K562 (cell line): ENCODE measurements at regions not wholly inside any gene's neighbourhood (a gene's known extent, or its start where the extent isn't known, plus 50 kb on each side); places are given as distances from the start of the nearest gene placed in this dataset.
A peak's percentile ranks its signal among the peaks of the same experiment; 100 is the strongest.

Experiments
- ADNP ChIP-seq: fragments of 200-800 bp; sonication (Bioruptor generic); IDR thresholded peaks from 2 replicates; pipeline ENCODE4 v1.6.1; 2016; ENCODE audit warnings: missing genetic modification characterization, missing compliant biosample characterization
- GATAD2A ChIP-seq: fragments of 450-650 bp; IDR thresholded peaks from 2 replicates; pipeline ENCODE4 v1.6.1; 2017
- MAFK ChIP-seq: IDR thresholded peaks from 2 replicates; pipeline ENCODE4 v1.6.1; 2011; ENCODE audit warnings: low read length, improper control_type of control experiment
- MBD2 ChIP-seq: sonication (generic); IDR thresholded peaks from 2 replicates; pipeline ENCODE4 v1.6.1; 2016; ENCODE audit warnings: low read depth, borderline replicate concordance
- NFRKB ChIP-seq: fragments of 450-650 bp; IDR thresholded peaks from 2 replicates; pipeline ENCODE4 v1.6.1; 2016; ENCODE audit warnings: low read depth
- PHTF2 ChIP-seq: fragments of 250-450 bp; sonication (Bioruptor Pico); IDR thresholded peaks from 2 replicates; pipeline ENCODE4 v1.5.0; 2021; ENCODE audit warnings: mild to moderate bottlenecking
- SMAD2 ChIP-seq: fragments of 150-350 bp; IDR thresholded peaks from 2 replicates; pipeline ENCODE4 v1.6.1; 2014; ENCODE audit warnings: low read depth, mild to moderate bottlenecking, low read length
- TOE1 ChIP-seq, 2 experiments: fragments of 450-650 bp in 1 of 2; sonication (generic) in 1 of 2; formaldehyde crosslinking in 1 of 2; IDR thresholded peaks; 2 replicates each; pipeline versions ENCODE4 v1.7.1 to v1.8.0; 2016 to 2022; ENCODE audit warnings: borderline replicate concordance in 2 of 2, mild to moderate bottlenecking in 2 of 2, antibody characterized with exemption in 1 of 2, inconsistent platforms in 1 of 2, low read depth in 1 of 2, missing genetic modification reagents in 1 of 2, moderate library complexity in 1 of 2
- ZBTB17 ChIP-seq: fragments of 450-650 bp; formaldehyde crosslinking; IDR thresholded peaks from 2 replicates; pipeline ENCODE4 v1.4.0; 2020; ENCODE audit warnings: mild to moderate bottlenecking
- ZNF584 ChIP-seq: fragments of 200-800 bp; sonication (Bioruptor generic); IDR thresholded peaks from 2 replicates; pipeline ENCODE4 v1.6.1; 2016; ENCODE audit warnings: low read depth, mild to moderate bottlenecking, missing genetic modification characterization, missing compliant biosample characterization
- TF ChIP-seq, protein P1 (sequence below), 2 experiments: fragments of 450-650 bp; IDR thresholded peaks; 2 replicates each; pipeline ENCODE4 v1.6.1; 2016; ENCODE audit warnings: mild to moderate bottlenecking in 2 of 2, borderline replicate concordance in 1 of 2, low read depth in 1 of 2, moderate library complexity in 1 of 2
- TF ChIP-seq, protein P2 (sequence below), 2 experiments: fragments of 450-650 bp; IDR thresholded peaks; 2 replicates each; pipeline ENCODE4 v1.6.1; 2016
- TF ChIP-seq, protein P3 (sequence below), 2 experiments: fragments of 450-650 bp; conservative IDR thresholded peaks; 2 replicates each; pipeline ENCODE4 v1.6.1; 2017; ENCODE audit warnings: mild to moderate bottlenecking in 2 of 2, moderate library complexity in 2 of 2

DNA sequence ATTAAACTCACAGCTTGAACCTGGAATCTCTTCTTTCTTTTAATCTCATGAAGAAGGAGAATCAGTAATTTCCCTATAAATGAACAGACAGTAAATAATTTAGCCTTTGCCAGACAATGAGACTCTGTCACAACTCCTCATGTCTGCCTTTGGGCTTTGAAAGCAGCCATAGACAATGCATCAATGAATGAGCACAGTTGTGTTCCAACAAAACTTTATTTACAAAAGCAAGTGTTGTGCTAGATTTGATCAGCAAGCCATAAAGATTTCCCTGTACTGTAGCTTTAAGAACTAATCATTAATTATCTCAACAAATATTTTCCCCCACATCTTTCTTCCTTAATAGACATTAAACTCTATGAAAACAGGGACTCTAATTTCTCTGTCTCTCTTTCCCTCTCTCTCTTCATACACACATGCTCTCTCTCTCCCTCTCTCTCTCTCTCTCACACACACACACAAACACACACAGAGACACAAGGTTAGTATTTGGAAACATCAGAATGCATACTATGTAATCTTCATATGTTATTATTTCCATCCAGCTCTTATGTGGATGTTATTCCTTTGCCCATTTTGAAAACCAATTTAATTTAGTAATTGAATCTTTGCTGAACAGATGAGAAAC is 1209.8 kb upstream of the CDH6 start (continued):
- TF ChIP-seq, protein P1, sequence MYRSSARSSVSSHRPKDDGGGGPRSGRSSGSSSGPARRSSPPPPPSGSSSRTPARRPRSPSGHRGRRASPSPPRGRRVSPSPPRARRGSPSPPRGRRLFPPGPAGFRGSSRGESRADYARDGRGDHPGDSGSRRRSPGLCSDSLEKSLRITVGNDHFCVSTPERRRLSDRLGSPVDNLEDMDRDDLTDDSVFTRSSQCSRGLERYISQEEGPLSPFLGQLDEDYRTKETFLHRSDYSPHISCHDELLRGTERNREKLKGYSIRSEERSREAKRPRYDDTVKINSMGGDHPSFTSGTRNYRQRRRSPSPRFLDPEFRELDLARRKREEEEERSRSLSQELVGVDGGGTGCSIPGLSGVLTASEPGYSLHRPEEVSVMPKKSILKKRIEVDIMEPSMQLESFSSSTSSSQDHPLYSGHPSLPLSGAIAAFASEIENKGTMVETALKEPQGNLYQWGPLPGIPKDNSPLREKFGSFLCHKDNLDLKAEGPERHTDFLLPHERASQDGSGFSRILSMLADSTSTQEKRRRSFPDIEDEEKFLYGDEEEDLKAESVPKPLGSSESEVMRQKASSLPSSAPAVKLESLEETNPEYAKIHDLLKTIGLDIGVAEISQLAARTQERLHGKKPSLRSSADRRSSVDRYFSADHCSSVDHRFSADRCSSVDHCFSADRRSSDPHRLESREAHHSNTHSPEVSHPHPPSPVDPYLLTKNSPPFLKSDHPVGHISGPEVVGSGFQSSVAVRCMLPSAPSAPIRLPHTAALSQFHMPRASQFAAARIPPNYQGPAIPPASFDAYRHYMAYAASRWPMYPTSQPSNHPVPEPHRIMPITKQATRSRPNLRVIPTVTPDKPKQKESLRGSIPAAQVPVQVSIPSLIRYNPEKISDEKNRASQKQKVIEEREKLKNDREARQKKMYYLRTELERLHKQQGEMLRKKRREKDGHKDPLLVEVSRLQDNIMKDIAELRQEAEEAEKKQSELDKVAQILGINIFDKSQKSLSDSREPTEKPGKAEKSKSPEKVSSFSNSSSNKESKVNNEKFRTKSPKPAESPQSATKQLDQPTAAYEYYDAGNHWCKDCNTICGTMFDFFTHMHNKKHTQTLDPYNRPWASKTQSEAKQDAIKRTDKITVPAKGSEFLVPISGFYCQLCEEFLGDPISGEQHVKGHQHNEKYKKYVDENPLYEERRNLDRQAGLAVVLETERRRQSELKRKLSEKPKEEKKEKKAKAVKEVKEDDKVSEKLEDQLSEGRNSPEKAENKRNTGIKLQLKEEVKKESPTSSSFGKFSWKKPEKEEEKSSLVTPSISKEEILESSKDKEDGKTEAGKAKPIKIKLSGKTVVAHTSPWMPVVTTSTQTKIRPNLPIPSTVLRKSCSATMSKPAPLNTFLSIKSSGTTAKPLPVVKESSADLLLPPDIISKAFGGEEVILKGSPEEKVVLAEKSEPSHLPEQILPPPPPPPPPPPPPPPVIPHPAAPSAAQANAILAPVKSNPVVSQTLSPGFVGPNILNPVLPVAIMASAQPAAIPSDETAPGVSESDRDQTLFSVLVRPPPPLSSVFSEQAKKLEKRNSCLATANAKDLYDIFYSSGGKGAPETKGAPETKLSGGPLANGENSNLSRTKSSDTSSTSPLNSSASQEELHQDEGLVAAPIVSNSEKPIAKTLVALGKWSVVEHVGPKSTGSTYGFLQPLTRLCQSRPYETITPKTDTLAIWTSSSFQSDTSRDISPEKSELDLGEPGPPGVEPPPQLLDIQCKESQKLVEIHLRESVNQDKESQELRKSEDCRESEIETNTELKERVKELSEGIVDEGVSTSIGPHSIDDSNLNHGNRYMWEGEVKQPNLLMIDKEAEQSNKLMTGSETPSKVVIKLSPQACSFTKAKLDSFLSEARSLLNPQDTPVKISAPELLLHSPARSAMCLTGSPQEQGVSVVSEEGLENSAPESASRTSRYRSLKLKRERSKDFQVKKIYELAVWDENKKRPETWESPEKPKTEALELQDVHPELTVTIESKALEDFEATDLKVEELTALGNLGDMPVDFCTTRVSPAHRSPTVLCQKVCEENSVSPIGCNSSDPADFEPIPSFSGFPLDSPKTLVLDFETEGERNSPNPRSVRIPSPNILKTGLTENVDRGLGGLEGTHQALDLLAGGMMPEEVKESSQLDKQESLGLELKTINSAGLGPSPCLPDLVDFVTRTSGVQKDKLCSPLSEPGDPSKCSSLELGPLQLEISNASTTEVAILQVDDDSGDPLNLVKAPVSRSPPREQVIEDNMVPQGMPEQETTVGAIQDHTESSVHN (IDR thresholded peaks at IDR 0.05; ENCODE audit: borderline replicate concordance in 1 of 2, low read depth in 1 of 2), result no peak
- TF ChIP-seq NFRKB (peak; percentile 77), TOE1 (IDR thresholded peaks at IDR 0.05; ENCODE audit: borderline replicate concordance) (no peak), TOE1 (CRISPR knock-in tag; IDR thresholded peaks at IDR 0.05; ENCODE audit: borderline replicate concordance, low read depth) (no peak), MAFK (no peak), MBD2 (no peak), ZBTB17 (CRISPR knock-in tag) (no peak), GATAD2A (peak; percentile 8; the same call in 1 of the 2 replicates), ADNP (tag) (peak; percentile 4; the same call in 1 of the 2 replicates), SMAD2 (no peak), ZNF584 (CRISPR knock-in tag) (no peak), PHTF2 (CRISPR knock-in tag) (no peak)
- TF ChIP-seq, protein P2, sequence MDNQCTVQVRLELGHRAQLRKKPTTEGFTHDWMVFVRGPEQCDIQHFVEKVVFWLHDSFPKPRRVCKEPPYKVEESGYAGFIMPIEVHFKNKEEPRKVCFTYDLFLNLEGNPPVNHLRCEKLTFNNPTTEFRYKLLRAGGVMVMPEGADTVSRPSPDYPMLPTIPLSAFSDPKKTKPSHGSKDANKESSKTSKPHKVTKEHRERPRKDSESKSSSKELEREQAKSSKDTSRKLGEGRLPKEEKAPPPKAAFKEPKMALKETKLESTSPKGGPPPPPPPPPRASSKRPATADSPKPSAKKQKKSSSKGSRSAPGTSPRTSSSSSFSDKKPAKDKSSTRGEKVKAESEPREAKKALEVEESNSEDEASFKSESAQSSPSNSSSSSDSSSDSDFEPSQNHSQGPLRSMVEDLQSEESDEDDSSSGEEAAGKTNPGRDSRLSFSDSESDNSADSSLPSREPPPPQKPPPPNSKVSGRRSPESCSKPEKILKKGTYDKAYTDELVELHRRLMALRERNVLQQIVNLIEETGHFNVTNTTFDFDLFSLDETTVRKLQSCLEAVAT (IDR thresholded peaks at IDR 0.05), result peak in 1 of 2 experiments; percentile 75; a peak in 2 of 4 replicates
- TF ChIP-seq, protein P3, sequence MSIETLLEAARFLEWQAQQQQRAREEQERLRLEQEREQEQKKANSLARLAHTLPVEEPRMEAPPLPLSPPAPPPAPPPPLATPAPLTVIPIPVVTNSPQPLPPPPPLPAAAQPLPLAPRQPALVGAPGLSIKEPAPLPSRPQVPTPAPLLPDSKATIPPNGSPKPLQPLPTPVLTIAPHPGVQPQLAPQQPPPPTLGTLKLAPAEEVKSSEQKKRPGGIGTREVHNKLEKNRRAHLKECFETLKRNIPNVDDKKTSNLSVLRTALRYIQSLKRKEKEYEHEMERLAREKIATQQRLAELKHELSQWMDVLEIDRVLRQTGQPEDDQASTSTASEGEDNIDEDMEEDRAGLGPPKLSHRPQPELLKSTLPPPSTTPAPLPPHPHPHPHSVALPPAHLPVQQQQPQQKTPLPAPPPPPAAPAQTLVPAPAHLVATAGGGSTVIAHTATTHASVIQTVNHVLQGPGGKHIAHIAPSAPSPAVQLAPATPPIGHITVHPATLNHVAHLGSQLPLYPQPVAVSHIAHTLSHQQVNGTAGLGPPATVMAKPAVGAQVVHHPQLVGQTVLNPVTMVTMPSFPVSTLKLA (conservative IDR thresholded peaks at IDR 0.05), result 0 out of 4 replicates have a peak, but pooled peaks of 1 of the 2 experiments have one; percentile 12
